CD4-positive, alpha-beta memory T cell (primary cell): ENCODE measurements at regions not wholly inside any gene's neighbourhood (a gene's known extent, or its start where the extent isn't known, plus 50 kb on each side); places are given as distances from the start of the nearest gene placed in this dataset.
A peak's percentile ranks its signal among the peaks of the same experiment; 100 is the strongest.

ENCODE experiments used
- CTCF ChIA-PET: fragments of 350-600 bp; sonication (Branson Sonifier 250); formaldehyde crosslinking; loops from one replicate; lab custom pipeline; 2021; ENCODE audit warnings: inconsistent platforms; ENCODE audit not compliant: partially characterized antibody; lab: Charles Lee
- POLR2A ChIA-PET: fragments of 350-600 bp; sonication (Branson Sonifier 250); formaldehyde crosslinking; loops from one replicate; lab custom pipeline; 2021; ENCODE audit not compliant: partially characterized antibody; lab: Charles Lee
- DNase-seq, 5 donors: peaks; one replicate each; pipeline versions ENCODE4 v3.0.0 to v3.0.0-alpha.2; 2020 to 2022; ENCODE audit warnings: mixed read lengths in 1 of 5
- H3K27ac ChIP-seq: one replicate; pipeline ENCODE4 v1.7.0; 2013; ENCODE audit warnings: low read depth, low read length
- H3K27me3 ChIP-seq: 2 replicates; pipeline ENCODE4 v1.7.0; 2013; ENCODE audit warnings: mild to moderate bottlenecking, low read length, moderate library complexity; ENCODE audit not compliant: insufficient read depth
- H3K36me3 ChIP-seq: 2 replicates; pipeline ENCODE4 v1.7.0; 2013; ENCODE audit warnings: mild to moderate bottlenecking, low read length, moderate library complexity; ENCODE audit not compliant: insufficient read depth
- H3K4me1 ChIP-seq: 2 replicates; pipeline ENCODE4 v1.7.0; 2013; ENCODE audit warnings: mild to moderate bottlenecking, low read length, moderate library complexity; ENCODE audit not compliant: insufficient read depth
- H3K4me3 ChIP-seq, 2 donors: one replicate each; pipeline ENCODE4 v1.7.0; 2013; ENCODE audit warnings: low read length in 2 of 2, mild to moderate bottlenecking in 1 of 2
- H3K9me3 ChIP-seq, 2 donors: one replicate each; pipeline ENCODE4 v1.7.0; 2013; ENCODE audit warnings: low read length in 2 of 2, control low read depth in 1 of 2; ENCODE audit not compliant: control insufficient read depth in 1 of 2
- H3K27ac Mint-ChIP-seq, 7 donors: one replicate each; pipeline ENCODE4 v1.8.0; 2020 to 2021; ENCODE audit warnings: mixed read lengths in 7 of 7, mild to moderate bottlenecking in 6 of 7, inconsistent platforms in 3 of 7, moderate library complexity in 3 of 7
- H3K27me3 Mint-ChIP-seq, 2 donors: one replicate each; pipeline ENCODE4 v1.8.0; 2020 to 2021; ENCODE audit warnings: mixed read lengths in 2 of 2
- H3K36me3 Mint-ChIP-seq, 2 donors: one replicate each; pipeline ENCODE4 v1.8.0; 2020 to 2021; ENCODE audit warnings: mixed read lengths in 2 of 2, inconsistent platforms in 1 of 2, mild to moderate bottlenecking in 1 of 2
- H3K4me1 Mint-ChIP-seq, 4 donors: one replicate each; pipeline ENCODE4 v1.8.0; 2020 to 2021; ENCODE audit warnings: mixed read lengths in 4 of 4, mild to moderate bottlenecking in 1 of 4
- H3K4me3 Mint-ChIP-seq, 8 donors: one replicate each; pipeline ENCODE4 v1.8.0; 2020 to 2021; ENCODE audit warnings: mixed read lengths in 8 of 8, mild to moderate bottlenecking in 7 of 8, moderate library complexity in 6 of 8, inconsistent platforms in 3 of 8
- H3K9me3 Mint-ChIP-seq, 8 donors: one replicate each; pipeline ENCODE4 v1.8.0; 2020 to 2021; ENCODE audit warnings: mixed read lengths in 8 of 8, mild to moderate bottlenecking in 5 of 8, inconsistent platforms in 3 of 8, moderate library complexity in 1 of 8
- intact Hi-C: fragments of 100-400 bp; cut with micrococcal nuclease; formaldehyde crosslinking; loops from one replicate; pipeline ENCODE4 v1.15.1; 2023

GRCh38 chr3:59213860-59214259 lies 164.0 kb upstream of the CFAP20DC start:
- H3K27ac ChIP-seq = no peak overlapping the region
- Mint-ChIP-seq H3K4me1 (peaks cover 0 to 6% (median 2%) of the 10 kb centered on the region in 4 donors), H3K27ac (no peak overlapping the region), H3K36me3 (no peaks in the 10 kb centered on the region), H3K4me3 (no peak overlapping the region), H3K9me3 (no peaks in the 10 kb centered on the region), H3K27me3 (peaks cover 0 to 2% of the 10 kb centered on the region in 2 donors)
- CTCF ChIA-PET = interaction anchor here (1.4 to 4.2 kb wide), 3 partner anchors 229 to 644 kb away, joined by 3 to 26 read pairs (median 4); no protein-coding TSS in a partner anchor
- H3K9me3 ChIP-seq = no peaks in the 10 kb centered on the region
- POLR2A ChIA-PET = no interaction called here
- no peak for DNase-seq
- no peak overlapping the region for H3K4me3 ChIP-seq
- intact Hi-C loops = loop anchor here (2.0 kb wide), 1 partner anchor 237 kb away; no protein-coding TSS in a partner anchor
- H3K36me3 ChIP-seq = no peaks in the 10 kb centered on the region
- H3K4me1 ChIP-seq = no peaks in the 10 kb centered on the region
- H3K27me3 ChIP-seq = no peaks in the 10 kb centered on the region

- H3K9me3 Mint-ChIP-seq = no peaks in the 10 kb centered on the region
- H3K4me3 Mint-ChIP-seq = no peak overlapping the region
- ChIA-PET CTCF (interaction anchor here (0.8 to 4.2 kb wide), 11 partner anchors 8 to 1264 kb away, joined by 3 to 26 read pairs (median 3); no protein-coding TSS in a partner anchor), POLR2A (interaction anchor here (0.6 kb wide), 1 partner anchor 505 kb away, joined by 3 read pairs; no protein-coding TSS in a partner anchor)
- intact Hi-C loops = loop anchor here (1.0 to 2.0 kb wide), 3 partner anchors 239 to 645 kb away; no protein-coding TSS in a partner anchor
- H3K4me1 Mint-ChIP-seq = peaks cover 0 to 6% (median 2%) of the 10 kb centered on the region in 4 donors
- H3K36me3 Mint-ChIP-seq = no peaks in the 10 kb centered on the region
- no peaks in the 10 kb centered on the region for H3K27me3 ChIP-seq
- H3K36me3 ChIP-seq = no peaks in the 10 kb centered on the region
- H3K27ac Mint-ChIP-seq = peak overlapping the region in 1 of 7 donors; percentile 38
- H3K27me3 Mint-ChIP-seq = peaks cover 4 to 5% of the 10 kb centered on the region in 2 donors
- H3K27ac ChIP-seq = no peak overlapping the region
- no peak overlapping the region for H3K4me3 ChIP-seq
- DNase-seq = peak in 4 of 5 donors; percentile 40 to 48 (median 42)
- H3K9me3 ChIP-seq = no peaks in the 10 kb centered on the region
- no peaks in the 10 kb centered on the region for H3K4me1 ChIP-seq
Observed at GRCh38 chr3:59212128-59212779, 162.4 kb upstream of the CFAP20DC start.

- peaks cover 4 to 5% of the 10 kb centered on the region in 2 donors for H3K27me3 Mint-ChIP-seq
- no peak overlapping the region for H3K4me3 Mint-ChIP-seq
- CTCF ChIA-PET = interaction anchor here (1.2 to 4.2 kb wide), 3 partner anchors 600 to 649 kb away, joined by 3 to 26 read pairs (median 4); no protein-coding TSS in a partner anchor
- H3K4me1 Mint-ChIP-seq = peaks cover 0 to 6% (median 2%) of the 10 kb centered on the region in 4 donors
- no peaks in the 10 kb centered on the region for H3K36me3 Mint-ChIP-seq
- Histone ChIP-seq H3K4me3 (no peak overlapping the region), H3K27ac (no peak overlapping the region), H3K9me3 (no peaks in the 10 kb centered on the region), H3K36me3 (no peaks in the 10 kb centered on the region), H3K27me3 (no peaks in the 10 kb centered on the region), H3K4me1 (no peaks in the 10 kb centered on the region)
- POLR2A ChIA-PET = no interaction called here
- intact Hi-C loops = no loop called here
- H3K27ac Mint-ChIP-seq = peak overlapping the region in 1 of 7 donors; percentile 37
- no peaks in the 10 kb centered on the region for H3K9me3 Mint-ChIP-seq
- no peak for DNase-seq
Observed at GRCh38 chr3:59210260-59210659, 160.4 kb upstream of the CFAP20DC start.

GRCh38 chr3:59192473-59192872 lies 142.6 kb upstream of the CFAP20DC start:
- Mint-ChIP-seq H3K4me1 (no peaks in the 10 kb centered on the region), H3K36me3 (no peaks in the 10 kb centered on the region), H3K4me3 (no peak overlapping the region), H3K9me3 (no peaks in the 10 kb centered on the region), H3K27me3 (peaks cover 0 to 2% of the 10 kb centered on the region in 2 donors), H3K27ac (no peak overlapping the region)
- Histone ChIP-seq H3K36me3 (no peaks in the 10 kb centered on the region), H3K27me3 (no peaks in the 10 kb centered on the region), H3K4me1 (no peaks in the 10 kb centered on the region), H3K27ac (no peak overlapping the region), H3K9me3 (no peaks in the 10 kb centered on the region), H3K4me3 (no peak overlapping the region)
- no peak for DNase-seq
- intact Hi-C loops = no loop called here
- CTCF ChIA-PET = no interaction called here
- POLR2A ChIA-PET = no interaction called here

- Histone ChIP-seq H3K4me3 (no peak overlapping the region), H3K4me1 (no peaks in the 10 kb centered on the region), H3K36me3 (no peaks in the 10 kb centered on the region), H3K27me3 (no peaks in the 10 kb centered on the region), H3K27ac (no peak overlapping the region), H3K9me3 (no peaks in the 10 kb centered on the region)
- Mint-ChIP-seq H3K4me3 (no peak overlapping the region), H3K27me3 (peaks cover 0 to 2% of the 10 kb centered on the region in 2 donors), H3K4me1 (no peaks in the 10 kb centered on the region), H3K27ac (no peak overlapping the region), H3K9me3 (no peaks in the 10 kb centered on the region), H3K36me3 (no peaks in the 10 kb centered on the region)
- ChIA-PET CTCF (no interaction called here), POLR2A (no interaction called here)
- intact Hi-C loops = no loop called here
- no peak for DNase-seq
Observed at GRCh38 chr3:59191651-59192050, 141.8 kb upstream of the CFAP20DC start.

GRCh38 chr3:59189939-59190338 lies 140.1 kb upstream of the CFAP20DC start:
- POLR2A ChIA-PET = no interaction called here
- Mint-ChIP-seq H3K4me3 (no peak overlapping the region), H3K27ac (no peak overlapping the region), H3K4me1 (no peaks in the 10 kb centered on the region), H3K9me3 (no peaks in the 10 kb centered on the region), H3K36me3 (no peaks in the 10 kb centered on the region), H3K27me3 (peaks cover 0 to 2% of the 10 kb centered on the region in 2 donors)
- Histone ChIP-seq H3K9me3 (no peaks in the 10 kb centered on the region), H3K36me3 (no peaks in the 10 kb centered on the region), H3K4me3 (no peak overlapping the region), H3K4me1 (no peaks in the 10 kb centered on the region), H3K27me3 (no peaks in the 10 kb centered on the region), H3K27ac (no peak overlapping the region)
- DNase-seq = no peak
- CTCF ChIA-PET = no interaction called here
- intact Hi-C loops = no loop called here

- H3K4me3 ChIP-seq = no peak overlapping the region
- H3K9me3 ChIP-seq = no peaks in the 10 kb centered on the region
- Mint-ChIP-seq H3K4me1 (no peaks in the 10 kb centered on the region), H3K27ac (no peak overlapping the region), H3K9me3 (no peaks in the 10 kb centered on the region), H3K27me3 (peaks cover 0 to 2% of the 10 kb centered on the region in 2 donors), H3K36me3 (no peaks in the 10 kb centered on the region), H3K4me3 (no peak overlapping the region)
- DNase-seq = no peak
- H3K27me3 ChIP-seq = no peaks in the 10 kb centered on the region
- ChIA-PET POLR2A (no interaction called here), CTCF (no interaction called here)
- H3K27ac ChIP-seq = no peak overlapping the region
- no peaks in the 10 kb centered on the region for H3K36me3 ChIP-seq
- intact Hi-C loops = no loop called here
- H3K4me1 ChIP-seq = no peaks in the 10 kb centered on the region
Observed at GRCh38 chr3:59189526-59189925, 139.7 kb upstream of the CFAP20DC start.
